GM12878 (cell line): ENCODE measurements at regions not wholly inside any gene's neighbourhood (a gene's known extent, or its start where the extent isn't known, plus 50 kb on each side); places are given as distances from the start of the nearest gene placed in this dataset.

Experiments used
- CTCF ChIP-seq, 3 experiments: IDR thresholded peaks in 2 of 3; conservative IDR thresholded peaks in 1 of 3; 2 replicates each; pipeline ENCODE4 v1.5.1; 2011; ENCODE audit warnings: low read depth in 3 of 3, low read length in 3 of 3, mild to moderate bottlenecking in 3 of 3, control low read depth in 2 of 3, moderate library complexity in 2 of 3, inconsistent platforms in 1 of 3, mixed read lengths in 1 of 3; ENCODE audit not compliant: control insufficient read depth in 2 of 3, insufficient read depth in 1 of 3; ENCODE audit errors: extremely low read depth in 1 of 3
- CUX1 ChIP-seq: IDR thresholded peaks from 2 replicates; pipeline ENCODE4 v1.6.1; 2012; ENCODE audit warnings: improper control_type of control experiment, low read depth, low read length; ENCODE audit not compliant: insufficient replicate concordance
- EZH2 ChIP-seq: IDR thresholded peaks from 2 replicates; pipeline ENCODE4 v1.6.1; 2012; ENCODE audit warnings: low read depth, mild to moderate bottlenecking, control low read depth, inconsistent platforms, low read length, borderline replicate concordance; ENCODE audit not compliant: control insufficient read depth
- NRF1 ChIP-seq: conservative IDR thresholded peaks from 2 replicates; pipeline ENCODE4 v1.6.1; 2011; ENCODE audit warnings: mild to moderate bottlenecking, low read depth, low read length, improper control_type of control experiment
- POLR2A ChIP-seq: IDR thresholded peaks from 2 replicates; pipeline ENCODE4 v1.6.1; 2011; ENCODE audit warnings: low read depth, mild to moderate bottlenecking, low read length
- POLR2AphosphoS5 ChIP-seq: IDR thresholded peaks from 2 replicates; pipeline ENCODE4 v1.6.1; 2011; ENCODE audit warnings: mild to moderate bottlenecking, low read length, inconsistent platforms
- RELA ChIP-seq: fragments of 450-650 bp; IDR thresholded peaks from 2 replicates; pipeline ENCODE4 v1.8.0; 2014; ENCODE audit warnings: borderline replicate concordance; ENCODE audit not compliant: partially characterized antibody
- SMC3 ChIP-seq: IDR thresholded peaks from 2 replicates; pipeline ENCODE4 v1.6.1; 2011; ENCODE audit warnings: low read length, improper control_type of control experiment, borderline replicate concordance
- SP1 ChIP-seq: IDR thresholded peaks from one replicate; pipeline ENCODE4 v1.6.1; 2011; ENCODE audit warnings: low read depth, low read length
- ZNF274 ChIP-seq: IDR thresholded peaks from one replicate; pipeline ENCODE4 v1.8.0; 2011; ENCODE audit not compliant: insufficient read length, insufficient read depth

GRCh38 chr16:49019081-49019633, 262.5 kb downstream of the CBLN1 start:
- TF ChIP-seq RELA (no peak), EZH2 (no peak), CTCF (IDR thresholded peaks at IDR 0.05 in 2 of 3, conservative IDR thresholded peaks at IDR 0.05 in 1 of 3; ENCODE audit: control insufficient read depth in 2 of 3, extremely low read depth in 1 of 3, insufficient read depth in 1 of 3, low read depth in 3 of 3, low read length in 3 of 3) (no peak), ZNF274 (no peak), NRF1 (no peak), SMC3 (no peak), POLR2A (no peak), SP1 (no peak), POLR2AphosphoS5 (no peak), CUX1 (no peak)
